Heart right ventricle (tissue), 16 donors: ENCODE measurements at regions not wholly inside any gene's neighbourhood (a gene's known extent, or its start where the extent isn't known, plus 50 kb on each side); places are given as distances from the start of the nearest gene placed in this dataset.
"Not testable (repeated sequence)": the region's sequence is repeated elsewhere in the genome, so short reads cannot be mapped to it uniquely, and the experiment has no call there.

Source experiments
- ATAC-seq, 8 donors: fragments of 200-7000 bp; cut with Tn5 transposase; one replicate each; pipeline ENCODE4 v1.9.1; 2020; ENCODE audit warnings: mild to moderate bottlenecking in 8 of 8, moderate library complexity in 8 of 8, moderate number of reproducible peaks in 1 of 8
- DNase-seq, 2 donors: peaks; one replicate each; pipeline ENCODE4 v3.0.0-alpha.2; 2020
- H3K27ac ChIP-seq, 10 donors: fragments of 200-600 bp; sonication (generic) in 2 of 10; one replicate each; pipeline versions ENCODE4 v1.5.0 to v1.8.0; 2020 to 2022; ENCODE audit warnings: mild to moderate bottlenecking in 3 of 10
- H3K27me3 ChIP-seq, 7 donors: fragments of 200-600 bp; one replicate each; pipeline ENCODE4 v1.8.0; 2021 to 2022; ENCODE audit warnings: mild to moderate bottlenecking in 2 of 7
- H3K36me3 ChIP-seq, 9 donors: fragments of 200-600 bp; sonication (generic) in 1 of 9; one replicate each; pipeline versions ENCODE4 v1.5.0 to v1.8.0; 2020 to 2022; ENCODE audit warnings: mild to moderate bottlenecking in 2 of 9
- H3K4me1 ChIP-seq, 9 donors: fragments of 200-600 bp; sonication (generic) in 1 of 9; one replicate each; pipeline versions ENCODE4 v1.5.0 to v1.8.0; 2020 to 2022; ENCODE audit warnings: mild to moderate bottlenecking in 4 of 9
- H3K4me3 ChIP-seq, 10 donors: fragments of 200-600 bp; sonication (generic) in 2 of 10; one replicate each; pipeline versions ENCODE4 v1.5.0 to v1.8.0; 2020 to 2022; ENCODE audit warnings: mild to moderate bottlenecking in 7 of 10, moderate library complexity in 2 of 10
- H3K9me3 ChIP-seq, 11 donors: fragments of 200-600 bp in 10 of 11; sonication (generic) in 2 of 11; one replicate each; pipeline versions ENCODE4 v1.5.0 to v1.8.0; 2013 to 2022; ENCODE audit warnings: mild to moderate bottlenecking in 2 of 11, control low read depth in 1 of 11, moderate library complexity in 1 of 11
- CTCF ChIP-seq, 9 donors: fragments of 200-600 bp; sonication (generic) in 2 of 9; IDR thresholded peaks; one replicate each; pipeline versions ENCODE4 v1.5.0 to v1.8.0; 2021 to 2022; ENCODE audit warnings: antibody characterized with exemption in 9 of 9, mild to moderate bottlenecking in 5 of 9, moderate library complexity in 1 of 9
- WGBS, 2 donors: extraction: QIAGEN DNeasy Blood & Tissue Kit; methylation state at CpG; one replicate each; pipeline ENCODE4 v1.1.7; 2013; ENCODE audit warnings: inconsistent platforms in 1 of 2; 5-methylcytosine and 5-hydroxymethylcytosine counted together
- intact Hi-C, 10 donors: fragments of 100-400 bp; cut with DNase I; formaldehyde crosslinking; loops; one replicate each; pipeline versions ENCODE4 v1.11.1 to v1.14.2; 2022
- donor health status: Arrhythmogenic right ventricular cardiomyopathy.
- donor health status: ischemic (EF 13 %, LVEDD 7.1; RV severe dilation, severe dysfunction).
- donor health status: healthy with polysubstance abuse.
- donor health status: DM: no; HTN: yes; CAD: no.
- donor health status: DM: no; HTN: no; CAD: no.
- donor health status: ischemic (EF 25% LVEDD 6.9; RV normal size, moderate dysfunction).
- donor health status: ischemic (EF 25% LVEDD 5.7; RV mildly dilated, moderate dysfunction).
- donor health status: healthy.
- donor health status: DM: yes; HTN: yes; CAD: no.
- donor health status: Ischemic cardiomyopathy.
- donor health status: ischemic (EF 35%, LVEDD 5.7; RV mildly dilated, moderate dysfunction).
- donor health status: nonischemic (EF 11% LVEDD 7.7; RV severe dilation, severe dysfunction).
- donor health status: DM: yes; HTN: yes; CAD: no.
- donor health status: PGD.
- donor health status: ischemic (EF 29% LVEDD 5.4; RV normal size, mild dysfunction).
- donor health status: nonischemic (EF 23%, LVEDD 6.1; RV moderate dilation, normal function).

- Histone ChIP-seq H3K27ac (no peak overlapping the region), H3K4me3 (no peak overlapping the region), H3K9me3 (peaks cover 0 to 5% (median 0%) of the 10 kb centered on the region in 11 donors), H3K4me1 (no peaks in the 10 kb centered on the region), H3K36me3 (no peaks in the 10 kb centered on the region), H3K27me3 (peaks cover 0 to 6% (median 0%) of the 10 kb centered on the region in 7 donors)
- intact Hi-C loops = no loop called here
- no peak for DNase-seq
- 74 to 75% methylated on average over 4 of the region's 4 CpGs for WGBS, 2 donors
- no peak for ATAC-seq
- no peak for TF ChIP-seq CTCF (IDR thresholded peaks at IDR 0.05)
Observed at GRCh38 chr2:47728551-47728950, 54.4 kb upstream of the MSH6 start.

- Histone ChIP-seq H3K27ac (no peak overlapping the region), H3K27me3 (peaks cover 0 to 6% (median 0%) of the 10 kb centered on the region in 7 donors), H3K9me3 (peaks cover 0 to 5% (median 0%) of the 10 kb centered on the region in 11 donors), H3K36me3 (no peaks in the 10 kb centered on the region), H3K4me3 (no peak overlapping the region), H3K4me1 (no peaks in the 10 kb centered on the region)
- no peak for ATAC-seq
- DNase-seq = no peak
- TF ChIP-seq CTCF (IDR thresholded peaks at IDR 0.05) = no peak
- WGBS, 2 donors = 66% methylated on average over 3 of the region's 3 CpGs
- intact Hi-C loops = no loop called here
Observed at GRCh38 chr2:47727956-47728355, 55.0 kb upstream of the MSH6 start.

DNA sequence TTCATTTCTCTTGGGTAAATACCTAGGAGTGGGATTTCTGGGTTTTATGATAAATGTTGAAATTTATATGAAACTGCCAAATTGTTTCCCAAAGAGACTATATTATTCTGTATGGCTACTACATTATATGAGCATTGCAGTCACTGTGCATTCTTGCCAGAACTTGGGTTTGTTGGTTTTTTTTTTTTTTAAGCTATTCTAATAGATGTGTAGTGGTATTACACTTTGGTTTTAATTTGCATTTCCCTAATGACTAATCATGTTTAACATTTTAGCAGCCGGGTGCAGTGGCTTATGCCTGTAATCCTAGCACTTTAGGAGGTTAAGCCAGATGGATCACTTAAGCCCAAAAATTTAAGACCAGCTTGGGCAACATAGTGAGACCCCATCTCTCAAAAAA is 56.0 kb upstream of the MSH6 start:
- H3K4me3 ChIP-seq, ATAC-seq, H3K9me3 ChIP-seq, DNase-seq, intact Hi-C loops, H3K27me3 ChIP-seq, H3K4me1 ChIP-seq, H3K27ac ChIP-seq, H3K36me3 ChIP-seq: not testable (repeated sequence)
- WGBS, 2 donors = 67 to 100% methylated on average over 1 of the region's 1 CpG

DNA sequence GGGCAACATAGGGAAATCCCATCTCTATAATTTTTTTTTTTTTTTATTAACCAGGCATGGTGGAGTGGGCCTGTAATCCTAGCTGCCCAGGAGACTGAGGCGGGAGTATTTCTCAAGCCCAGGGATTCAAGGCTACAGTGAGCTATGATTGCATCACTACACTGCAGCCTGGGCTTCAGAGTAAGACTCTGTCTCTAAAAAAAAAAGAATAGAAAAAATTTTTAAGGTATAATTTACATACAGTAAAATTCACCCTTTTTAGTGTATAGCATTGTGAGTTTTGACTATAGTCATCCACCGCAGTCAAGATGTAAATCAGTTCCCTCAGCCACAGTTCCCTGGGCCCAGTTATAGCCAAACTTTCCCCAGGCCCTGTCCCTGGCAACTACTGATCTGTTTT is 57.1 kb upstream of the MSH6 start:
- intact Hi-C loops = no loop called here
- H3K9me3 ChIP-seq = peaks cover 0 to 5% (median 0%) of the 10 kb centered on the region in 11 donors
- no peak overlapping the region for H3K27ac ChIP-seq
- WGBS, 2 donors = 96% methylated on average over 2 of the region's 2 CpGs
- H3K4me3 ChIP-seq = no peak overlapping the region
- no peaks in the 10 kb centered on the region for H3K4me1 ChIP-seq
- H3K27me3 ChIP-seq = no peaks in the 10 kb centered on the region
- DNase-seq (no peak), ATAC-seq (no peak)
- no peak for TF ChIP-seq CTCF (IDR thresholded peaks at IDR 0.05)
- no peaks in the 10 kb centered on the region for H3K36me3 ChIP-seq

DNA sequence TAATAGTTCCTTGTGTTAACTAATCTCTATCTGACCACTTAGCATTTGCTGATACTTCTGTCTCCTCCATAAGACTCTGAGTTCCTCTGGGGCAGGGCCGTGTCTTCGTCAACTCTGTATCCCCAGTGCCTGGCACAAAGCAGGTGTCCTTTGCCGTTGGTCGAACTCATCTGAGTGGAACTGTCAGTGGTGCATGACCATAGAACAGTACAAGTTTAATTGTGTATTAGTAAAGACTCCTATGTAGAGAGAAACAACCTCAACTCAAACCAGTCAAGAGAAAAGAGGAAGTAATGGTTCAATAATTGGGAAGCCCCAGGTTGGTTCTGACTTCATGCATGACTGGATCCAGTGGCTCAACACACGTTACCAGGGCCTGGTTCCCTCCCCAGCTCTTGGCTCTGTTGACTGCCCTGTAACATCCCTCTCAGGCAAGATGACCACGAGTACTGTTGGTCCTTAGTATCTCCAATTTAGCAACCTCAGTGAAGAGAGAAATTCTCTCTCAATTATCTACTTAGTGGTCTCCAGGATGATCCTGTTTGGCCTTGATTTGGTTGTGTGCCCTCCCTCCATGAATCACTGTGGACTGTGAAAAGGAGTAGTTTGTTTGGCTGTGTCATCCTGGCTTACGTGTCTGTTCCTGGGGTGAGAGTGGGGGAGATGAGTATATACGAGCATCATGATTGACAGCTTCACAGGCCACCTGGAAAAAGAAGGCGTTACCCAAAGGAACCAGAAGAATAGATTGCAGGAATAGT is 58.5 kb upstream of the MSH6 start:
- no peak overlapping the region for H3K27ac ChIP-seq
- intact Hi-C loops = no loop called here
- DNase-seq = no peak
- H3K36me3 ChIP-seq = no peaks in the 10 kb centered on the region
- 79% methylated on average over 9 of the region's 9 CpGs for WGBS, 2 donors
- no peak for TF ChIP-seq CTCF (IDR thresholded peaks at IDR 0.05)
- peaks cover 0 to 4% (median 0%) of the 10 kb centered on the region in 11 donors for H3K9me3 ChIP-seq
- H3K27me3 ChIP-seq = no peaks in the 10 kb centered on the region
- no peak overlapping the region for H3K4me3 ChIP-seq
- no peak for ATAC-seq
- no peaks in the 10 kb centered on the region for H3K4me1 ChIP-seq
